Osteocyte (in vitro differentiated cells): ENCODE measurements at regions not wholly inside any gene's neighbourhood (a gene's known extent, or its start where the extent isn't known, plus 50 kb on each side); places are given as distances from the start of the nearest gene placed in this dataset.

ENCODE experiments used
- DNase-seq: peaks from one replicate; pipeline ENCODE4 v3.0.0; 2021; ENCODE audit warnings: mixed read lengths; ENCODE audit not compliant: unreplicated experiment; ENCODE audit errors: extremely low spot score
- H3K27ac Mint-ChIP-seq: one replicate; pipeline ENCODE4 v1.8.0; 2021; ENCODE audit warnings: mild to moderate bottlenecking, mixed read lengths; ENCODE audit not compliant: unreplicated experiment
- H3K27me3 Mint-ChIP-seq: one replicate; pipeline ENCODE4 v1.8.0; 2021; ENCODE audit warnings: mixed read lengths; ENCODE audit not compliant: unreplicated experiment
- H3K36me3 Mint-ChIP-seq: one replicate; pipeline ENCODE4 v1.8.0; 2021; ENCODE audit warnings: mixed read lengths; ENCODE audit not compliant: unreplicated experiment
- H3K4me1 Mint-ChIP-seq: one replicate; pipeline ENCODE4 v1.8.0; 2021; ENCODE audit warnings: mixed read lengths; ENCODE audit not compliant: unreplicated experiment
- H3K4me3 Mint-ChIP-seq: one replicate; pipeline ENCODE4 v1.8.0; 2021; ENCODE audit warnings: mild to moderate bottlenecking, moderate library complexity, mixed read lengths; ENCODE audit not compliant: unreplicated experiment
- H3K9me3 Mint-ChIP-seq: one replicate; pipeline ENCODE4 v1.8.0; 2021; ENCODE audit warnings: mixed read lengths; ENCODE audit not compliant: unreplicated experiment
- CTCF ChIP-seq: fragments of 200-600 bp; sonication (generic); IDR thresholded peaks from 2 replicates; pipeline ENCODE4 v1.5.0; 2021; ENCODE audit warnings: antibody characterized with exemption, mild to moderate bottlenecking, moderate library complexity

DNA sequence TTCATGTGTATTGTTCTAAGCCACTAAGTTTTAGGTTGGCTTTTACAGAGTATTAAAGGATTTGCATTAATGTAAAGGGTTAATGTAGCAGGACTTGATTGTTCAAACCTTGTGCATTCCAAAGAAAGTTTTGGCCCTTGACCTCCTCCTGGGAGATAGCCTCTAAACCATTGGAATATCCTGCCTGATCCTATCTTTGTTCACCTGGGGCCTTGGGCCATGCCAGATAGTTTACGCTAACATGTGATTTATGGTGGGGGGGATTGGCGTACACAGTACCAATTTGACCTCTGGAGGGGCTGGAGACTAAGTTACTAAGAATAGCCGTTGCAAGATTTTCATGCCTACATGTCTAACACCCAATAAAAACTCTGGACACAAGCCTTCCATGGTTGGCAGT, 1002.7 kb upstream of the PABPC4L start:
- TF ChIP-seq CTCF = no peak
- Mint-ChIP-seq H3K4me1 (no peaks in the 10 kb centered on the region), H3K4me3 (no peak overlapping the region), H3K9me3 (no peaks in the 10 kb centered on the region), H3K27me3 (no peaks in the 10 kb centered on the region), H3K27ac (no peak overlapping the region), H3K36me3 (no peaks in the 10 kb centered on the region)
- DNase-seq = no peak

DNA sequence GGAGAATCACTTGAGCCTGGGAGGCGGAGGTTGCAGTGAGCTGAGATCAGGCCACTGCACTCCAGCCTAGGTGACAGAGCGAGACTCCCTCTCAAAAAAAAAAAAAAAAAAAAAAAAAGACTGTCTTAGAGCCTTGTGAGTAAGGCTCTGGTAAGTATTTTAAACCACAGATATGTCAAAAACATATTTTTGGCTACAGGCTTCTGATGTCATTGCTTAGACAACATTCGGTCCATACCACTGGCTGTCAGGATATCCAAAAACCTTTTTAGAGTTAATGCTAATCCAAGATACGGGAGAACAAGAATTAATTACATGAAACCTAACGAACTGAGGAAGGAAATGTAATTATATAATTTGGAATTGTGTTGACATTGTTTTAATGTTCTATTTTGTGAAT, 999.5 kb upstream of the PABPC4L start:
- Mint-ChIP-seq H3K27me3 (no peaks in the 10 kb centered on the region), H3K4me3 (no peak overlapping the region), H3K27ac (no peak overlapping the region), H3K4me1 (peaks cover 17% of the 10 kb centered on the region), H3K9me3 (no peaks in the 10 kb centered on the region), H3K36me3 (no peaks in the 10 kb centered on the region)
- no peak for DNase-seq
- no peak for TF ChIP-seq CTCF

DNA sequence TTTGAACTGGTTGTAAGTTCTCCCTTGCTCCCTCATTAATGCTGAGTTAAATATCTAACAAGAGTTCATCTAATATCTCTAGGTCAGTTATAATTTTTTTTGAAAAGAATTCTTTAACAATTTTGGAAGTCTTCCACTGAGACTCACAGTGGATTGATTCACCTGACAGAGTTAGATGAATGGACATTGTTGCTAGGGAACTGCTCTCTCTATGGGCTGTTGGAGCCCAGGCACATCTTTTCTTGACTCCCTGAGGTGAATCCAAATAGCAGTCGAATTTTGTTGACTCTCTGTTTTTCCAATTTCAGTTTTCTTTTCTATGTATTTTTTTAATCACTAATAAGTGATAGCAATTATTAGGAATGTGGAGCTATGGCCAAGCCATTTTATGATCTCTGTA, 996.1 kb upstream of the PABPC4L start:
- H3K36me3 Mint-ChIP-seq = peaks cover 4% of the 10 kb centered on the region
- H3K4me3 Mint-ChIP-seq = no peak overlapping the region
- H3K27ac Mint-ChIP-seq = no peak overlapping the region
- peaks cover 5% of the 10 kb centered on the region for H3K9me3 Mint-ChIP-seq
- no peak for TF ChIP-seq CTCF
- peaks cover 33% of the 10 kb centered on the region for H3K4me1 Mint-ChIP-seq
- no peaks in the 10 kb centered on the region for H3K27me3 Mint-ChIP-seq
- no peak for DNase-seq

DNA sequence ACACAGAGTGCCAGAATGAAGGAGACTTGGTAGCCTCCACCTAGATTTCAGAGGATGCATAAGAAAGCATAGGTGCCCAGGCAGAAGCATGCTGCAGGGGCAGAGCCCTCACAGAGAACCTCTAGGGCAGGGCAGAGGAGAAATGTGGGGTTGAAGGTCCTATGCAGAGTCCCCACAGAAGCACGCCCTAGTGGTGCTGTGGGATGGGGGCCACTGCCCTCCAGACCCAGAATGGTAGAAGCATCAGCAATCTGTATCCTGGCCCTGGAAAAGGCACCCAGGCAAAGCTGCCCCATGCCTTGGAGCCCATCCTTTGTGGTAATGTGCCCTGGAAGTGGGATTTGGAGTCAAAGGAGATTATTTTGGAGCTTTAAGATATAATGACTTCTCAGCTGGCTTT, 992.9 kb upstream of the PABPC4L start:
- Mint-ChIP-seq H3K27me3 (no peaks in the 10 kb centered on the region), H3K36me3 (peaks cover 4% of the 10 kb centered on the region), H3K4me1 (peaks cover 44% of the 10 kb centered on the region), H3K9me3 (peaks cover 5% of the 10 kb centered on the region), H3K4me3 (no peak overlapping the region), H3K27ac (no peak overlapping the region)
- no peak for TF ChIP-seq CTCF
- DNase-seq = no peak

GRCh38 chr4:135192751-135193535, 991.4 kb upstream of the PABPC4L start:
- no peaks in the 10 kb centered on the region for H3K27me3 Mint-ChIP-seq
- H3K4me1 Mint-ChIP-seq = peaks cover 44% of the 10 kb centered on the region
- peaks cover 5% of the 10 kb centered on the region for H3K9me3 Mint-ChIP-seq
- TF ChIP-seq CTCF = no peak
- DNase-seq = no peak
- peaks cover 4% of the 10 kb centered on the region for H3K36me3 Mint-ChIP-seq
- peak overlapping the region; percentile 69 for H3K27ac Mint-ChIP-seq
- no peak overlapping the region for H3K4me3 Mint-ChIP-seq
